BJ (cell line): ENCODE measurements at regions not wholly inside any gene's neighbourhood (a gene's known extent, or its start where the extent isn't known, plus 50 kb on each side); places are given as distances from the start of the nearest gene placed in this dataset.

Experiments
- CTCF ChIA-PET: fragments of 350-600 bp; formaldehyde crosslinking; extraction: SDS; loops from one replicate; lab custom pipeline; 2021; ENCODE audit warnings: antibody characterized with exemption, inconsistent platforms; lab: Yijun Ruan, JAX
- POLR2A ChIA-PET: fragments of 300-600 bp; sonication (Branson Sonifier 250); formaldehyde crosslinking; extraction: SDS; loops from one replicate; lab custom pipeline; 2021; ENCODE audit warnings: antibody characterized with exemption; lab: Charles Lee
- DNase-seq: peaks from one replicate; pipeline ENCODE4 v3.0.0-alpha.2; 2011; ENCODE audit warnings: low read depth
- H3K27me3 ChIP-seq: 2 replicates; pipeline ENCODE4 v1.6.0; 2011; ENCODE audit warnings: low read length; ENCODE audit not compliant: control insufficient read depth, insufficient read depth
- H3K36me3 ChIP-seq: 2 replicates; pipeline ENCODE4 v1.5.1; 2011; ENCODE audit warnings: low read length; ENCODE audit not compliant: control insufficient read depth, insufficient read depth
- H3K4me3 ChIP-seq: 2 replicates; pipeline ENCODE4 v1.5.1; 2011; ENCODE audit warnings: low read depth, mild to moderate bottlenecking, control low read depth, low read length
- TF ChIP-seq, protein P1 (sequence below): IDR thresholded peaks from 2 replicates; pipeline ENCODE4 v1.5.1; 2011; ENCODE audit warnings: low read depth, mild to moderate bottlenecking, control low read depth, inconsistent platforms, low read length, moderate library complexity; ENCODE audit not compliant: insufficient read depth

DNA sequence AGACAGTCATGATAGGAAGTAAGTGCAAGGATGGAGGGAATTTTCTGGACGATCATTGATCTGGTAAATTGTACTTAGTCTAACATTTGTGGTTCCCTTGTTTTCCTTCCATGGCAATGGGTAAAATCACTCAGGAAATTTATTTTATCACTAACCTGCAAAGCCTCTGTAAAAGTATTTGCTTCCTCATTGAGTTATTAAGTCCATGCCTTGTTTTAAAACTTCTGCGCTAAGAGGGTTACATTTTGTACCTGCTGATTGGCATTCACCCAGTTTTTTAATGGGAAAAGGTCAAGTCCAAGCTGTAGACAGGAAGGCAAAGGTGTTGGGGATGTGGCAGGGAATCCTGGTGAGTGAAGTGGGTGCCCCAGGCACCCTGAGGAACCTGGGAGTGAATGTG lies 146.2 kb upstream of the NR2F2 start:
- Histone ChIP-seq H3K27me3 (no peaks in the 10 kb centered on the region), H3K36me3 (no peaks in the 10 kb centered on the region), H3K4me3 (no peak overlapping the region)
- ChIA-PET CTCF (interaction anchor here (0.6 kb wide), 1 partner anchor 421 kb away, joined by 3 read pairs; no protein-coding TSS in a partner anchor), POLR2A (no interaction called here)
- TF ChIP-seq, protein P1, sequence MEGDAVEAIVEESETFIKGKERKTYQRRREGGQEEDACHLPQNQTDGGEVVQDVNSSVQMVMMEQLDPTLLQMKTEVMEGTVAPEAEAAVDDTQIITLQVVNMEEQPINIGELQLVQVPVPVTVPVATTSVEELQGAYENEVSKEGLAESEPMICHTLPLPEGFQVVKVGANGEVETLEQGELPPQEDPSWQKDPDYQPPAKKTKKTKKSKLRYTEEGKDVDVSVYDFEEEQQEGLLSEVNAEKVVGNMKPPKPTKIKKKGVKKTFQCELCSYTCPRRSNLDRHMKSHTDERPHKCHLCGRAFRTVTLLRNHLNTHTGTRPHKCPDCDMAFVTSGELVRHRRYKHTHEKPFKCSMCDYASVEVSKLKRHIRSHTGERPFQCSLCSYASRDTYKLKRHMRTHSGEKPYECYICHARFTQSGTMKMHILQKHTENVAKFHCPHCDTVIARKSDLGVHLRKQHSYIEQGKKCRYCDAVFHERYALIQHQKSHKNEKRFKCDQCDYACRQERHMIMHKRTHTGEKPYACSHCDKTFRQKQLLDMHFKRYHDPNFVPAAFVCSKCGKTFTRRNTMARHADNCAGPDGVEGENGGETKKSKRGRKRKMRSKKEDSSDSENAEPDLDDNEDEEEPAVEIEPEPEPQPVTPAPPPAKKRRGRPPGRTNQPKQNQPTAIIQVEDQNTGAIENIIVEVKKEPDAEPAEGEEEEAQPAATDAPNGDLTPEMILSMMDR, result no peak
- no peak for DNase-seq

DNA sequence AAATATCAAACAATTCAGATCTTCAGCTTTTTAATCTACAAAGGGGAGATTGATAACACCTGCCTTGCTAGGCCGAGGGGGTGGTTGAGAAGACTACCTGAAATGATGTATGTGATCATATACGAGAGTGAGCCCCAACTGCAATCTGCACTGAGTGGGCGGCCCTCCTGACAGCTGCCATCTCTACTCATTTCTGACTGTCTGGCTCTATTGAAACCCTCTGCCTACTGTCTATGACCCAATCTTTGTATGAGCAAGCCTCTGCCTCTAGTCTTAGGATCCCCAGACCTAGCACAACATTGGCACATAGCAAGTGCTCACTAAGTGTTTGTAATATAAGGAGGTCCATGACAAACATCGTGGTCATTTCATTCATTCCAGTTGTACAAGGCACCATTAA lies 144.4 kb upstream of the NR2F2 start:
- Histone ChIP-seq H3K27me3 (no peaks in the 10 kb centered on the region), H3K36me3 (no peaks in the 10 kb centered on the region), H3K4me3 (no peak overlapping the region)
- ChIA-PET POLR2A (no interaction called here), CTCF (no interaction called here)
- no peak for DNase-seq
- TF ChIP-seq, protein P1, result no peak

DNA sequence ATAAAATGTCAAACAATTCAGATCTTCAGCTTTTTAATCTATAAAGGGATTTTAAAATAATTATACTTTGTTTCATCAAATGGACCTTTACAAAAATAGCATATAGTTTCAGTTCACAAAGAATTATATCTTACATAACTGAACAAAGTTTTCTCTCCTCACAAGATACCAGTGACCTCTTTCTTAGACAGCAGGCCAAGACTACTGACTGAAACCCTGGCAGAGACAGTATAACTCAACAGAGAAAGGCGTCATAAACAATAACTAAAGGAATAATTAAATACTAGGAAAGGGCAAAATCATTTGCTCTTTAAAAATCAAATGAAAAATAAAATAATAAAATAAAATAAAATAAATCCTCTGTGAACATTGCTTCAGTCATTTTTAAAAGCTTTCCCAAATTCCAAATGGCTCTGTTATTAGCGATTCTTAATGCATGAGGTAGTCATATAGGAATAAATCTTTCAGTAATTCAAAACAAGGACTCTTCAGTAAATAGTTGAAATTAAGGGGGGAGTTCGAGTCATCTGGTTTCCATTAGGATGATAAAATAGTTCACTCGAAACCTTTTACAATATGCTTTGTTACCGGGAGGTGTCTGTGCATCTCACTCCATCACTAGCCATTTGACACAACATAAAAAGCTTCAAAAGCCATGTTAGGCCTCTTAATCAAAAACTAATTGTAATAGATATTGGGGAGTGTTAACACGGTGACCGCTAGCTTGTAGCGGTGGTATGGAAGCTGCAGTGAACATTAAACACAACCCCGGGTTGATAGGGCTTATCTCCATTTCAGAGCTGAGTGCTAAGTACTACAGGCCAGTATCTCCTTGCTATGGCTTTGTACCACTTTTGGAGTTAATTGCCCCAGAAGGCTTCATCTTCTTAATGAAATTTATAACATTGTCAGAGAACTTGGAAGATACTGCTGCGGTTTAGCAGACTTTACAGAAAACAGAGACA lies 142.9 kb upstream of the NR2F2 start:
- H3K4me3 ChIP-seq, result no peak overlapping the region
- no peaks in the 10 kb centered on the region for H3K27me3 ChIP-seq
- TF ChIP-seq, protein P1, result no peak
- ChIA-PET CTCF (interaction anchor here (1.2 kb wide), 2 partner anchors 9 to 15 kb away, joined by 4 read pairs; no protein-coding TSS in a partner anchor), POLR2A (no interaction called here)
- no peaks in the 10 kb centered on the region for H3K36me3 ChIP-seq
- no peak for DNase-seq

DNA sequence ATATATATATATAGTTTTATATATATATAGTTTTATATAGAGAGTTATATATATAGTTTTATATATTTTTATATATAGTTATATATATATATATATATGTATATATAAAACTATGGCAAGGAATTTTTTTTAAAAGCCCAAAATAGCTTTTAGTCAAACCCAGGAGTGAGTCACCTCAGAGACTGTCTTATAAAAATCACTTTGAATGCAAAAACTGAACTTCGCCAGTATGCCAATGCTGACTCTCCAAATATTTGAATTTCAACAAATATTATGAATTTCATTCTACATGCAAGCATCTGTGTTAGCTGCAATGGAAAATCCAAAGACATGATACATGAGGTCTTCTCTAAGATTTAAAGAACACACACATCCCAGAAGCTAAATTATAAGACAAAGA lies 132.8 kb upstream of the NR2F2 start:
- no peak overlapping the region for H3K4me3 ChIP-seq
- DNase-seq, result no peak
- TF ChIP-seq, protein P1, result no peak
- no peaks in the 10 kb centered on the region for H3K36me3 ChIP-seq
- no peaks in the 10 kb centered on the region for H3K27me3 ChIP-seq
- POLR2A ChIA-PET, result no interaction called here
- CTCF ChIA-PET, result no interaction called here

DNA sequence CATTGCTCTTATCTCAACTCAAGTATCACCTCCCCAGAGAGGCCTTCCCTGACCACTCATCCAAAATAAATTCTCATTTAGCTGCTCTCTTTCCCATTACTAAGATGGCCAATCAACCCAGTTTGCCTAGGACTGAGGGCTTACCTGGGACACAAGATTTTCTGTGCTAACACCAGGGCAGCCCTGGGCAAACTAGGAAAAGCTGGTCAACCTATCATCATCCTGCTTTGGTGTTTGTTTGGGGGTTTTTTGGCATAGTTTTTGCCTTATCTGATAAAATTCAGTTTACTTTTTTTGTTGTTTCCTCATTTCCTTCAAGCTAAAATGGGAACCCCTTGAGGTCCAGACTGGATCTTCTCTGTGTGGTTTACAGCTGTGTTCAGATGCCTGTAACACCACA lies 131.4 kb upstream of the NR2F2 start:
- no peak overlapping the region for H3K4me3 ChIP-seq
- ChIA-PET CTCF (interaction anchor here (0.6 to 1.0 kb wide), 2 partner anchors 151 to 656 kb away, joined by 3 read pairs; no protein-coding TSS in a partner anchor), POLR2A (no interaction called here)
- no peaks in the 10 kb centered on the region for H3K36me3 ChIP-seq
- TF ChIP-seq, protein P1, result no peak
- DNase-seq, result no peak
- no peaks in the 10 kb centered on the region for H3K27me3 ChIP-seq
